Ureter (tissue), 1 donor: ENCODE measurements at regions not wholly inside any gene's neighbourhood (a gene's known extent, or its start where the extent isn't known, plus 50 kb on each side); places are given as distances from the start of the nearest gene placed in this dataset.
"Not testable (repeated sequence)": the region's sequence is repeated elsewhere in the genome, so short reads cannot be mapped to it uniquely, and the experiment has no call there.

Experiments used
- DNase-seq: peaks from one replicate; pipeline ENCODE4 v3.0.0-alpha.2; 2020; ENCODE audit warnings: low spot score
- donor health status: DM: yes; HTN: yes; CAD: no.

- DNase-seq, result no peak
Observed at GRCh38 chr2:58794916-58795315, 553.8 kb upstream of the FANCL start.

GRCh38 chr2:58794103-58794502 is 553.0 kb upstream of the FANCL start:
- no peak for DNase-seq

GRCh38 chr2:58788402-58788801 is 547.3 kb upstream of the FANCL start:
- DNase-seq, result no peak

- no peak for DNase-seq
Observed at GRCh38 chr2:58770846-58771245, 529.7 kb upstream of the FANCL start.

GRCh38 chr2:58769864-58770234 is 528.7 kb upstream of the FANCL start:
- no peak for DNase-seq

- DNase-seq, result no peak
Observed at GRCh38 chr2:58769111-58769863, 528.2 kb upstream of the FANCL start.

GRCh38 chr2:58768715-58769080 is 527.6 kb upstream of the FANCL start:
- DNase-seq, result no peak

- no peak for DNase-seq
Observed at GRCh38 chr2:58767828-58768714, 526.9 kb upstream of the FANCL start.

- DNase-seq, result no peak
Observed at GRCh38 chr2:58764338-58765104, 523.4 kb upstream of the FANCL start.

GRCh38 chr2:58762176-58762781 is 521.2 kb upstream of the FANCL start:
- peak; percentile 44 for DNase-seq

- DNase-seq, result no peak
Observed at GRCh38 chr2:58757971-58758370, 516.8 kb upstream of the FANCL start.

GRCh38 chr2:58756336-58756735 is 515.2 kb upstream of the FANCL start:
- no peak for DNase-seq

GRCh38 chr2:58752507-58752906 is 511.4 kb upstream of the FANCL start:
- not testable (repeated sequence) for DNase-seq

GRCh38 chr2:58751676-58752075 is 510.6 kb upstream of the FANCL start:
- DNase-seq, result not testable (repeated sequence)

GRCh38 chr2:58749041-58749440 is 507.9 kb upstream of the FANCL start:
- no peak for DNase-seq

- DNase-seq, result not testable (repeated sequence)
Observed at GRCh38 chr2:58745334-58745733, 504.2 kb upstream of the FANCL start.

- DNase-seq, result no peak
Observed at GRCh38 chr2:58740426-58740825, 499.3 kb upstream of the FANCL start.

GRCh38 chr2:58739033-58739432 is 497.9 kb upstream of the FANCL start:
- no peak for DNase-seq

GRCh38 chr2:58734365-58734764 is 493.2 kb upstream of the FANCL start:
- DNase-seq, result no peak

- no peak for DNase-seq
Observed at GRCh38 chr2:58732999-58733398, 491.9 kb upstream of the FANCL start.

- no peak for DNase-seq
Observed at GRCh38 chr2:58731488-58731869, 490.4 kb upstream of the FANCL start.
